GM18517 (cell line): ENCODE measurements at regions not wholly inside any gene's neighbourhood (a gene's known extent, or its start where the extent isn't known, plus 50 kb on each side); places are given as distances from the start of the nearest gene placed in this dataset.

Source experiments
- ATAC-seq: cut with Tn5 transposase; IDR thresholded peaks from one replicate; pipeline ENCODE4 v1.9.1; 2021; ENCODE audit warnings: mild to moderate bottlenecking, moderate library complexity; ENCODE audit not compliant: unreplicated experiment

DNA sequence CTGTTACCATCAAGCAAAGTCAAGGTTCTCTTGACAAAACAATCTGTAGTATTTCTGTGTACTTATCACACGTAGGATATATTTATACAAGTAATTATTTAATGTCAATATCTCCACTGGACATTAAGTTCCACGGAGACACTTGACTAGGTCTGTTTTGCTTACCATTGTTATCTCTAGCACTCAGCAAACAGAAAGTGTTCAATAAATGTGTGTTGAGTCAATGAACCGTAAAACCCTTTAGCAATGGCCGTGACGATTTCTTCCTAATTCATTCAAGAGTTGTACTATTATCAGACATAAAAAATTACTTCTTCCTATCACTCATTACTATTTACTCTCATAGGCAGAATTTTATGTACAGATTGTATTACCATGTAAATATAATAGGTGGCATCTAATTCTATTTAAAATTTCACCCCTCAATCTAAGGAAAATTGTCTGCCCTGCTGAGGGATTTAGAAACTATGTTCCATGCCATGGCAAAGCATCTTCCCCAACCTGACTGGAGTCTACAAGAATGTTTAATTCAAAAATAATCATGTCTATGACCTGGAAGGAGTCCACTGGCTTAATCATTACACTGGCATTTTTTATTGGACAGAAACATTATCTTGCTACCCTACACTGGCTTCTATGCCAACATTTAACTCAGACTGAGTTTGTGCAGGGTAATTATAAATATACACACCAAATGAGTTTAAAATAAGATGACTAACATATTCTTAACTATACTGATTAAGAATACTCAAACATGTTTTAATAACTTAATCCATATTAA lies 301.9 kb downstream of the ZEB2 start:
- no peak for ATAC-seq

GRCh38 chr2:144215701-144216675 lies 303.9 kb downstream of the ZEB2 start:
- peak; percentile 48 for ATAC-seq

DNA sequence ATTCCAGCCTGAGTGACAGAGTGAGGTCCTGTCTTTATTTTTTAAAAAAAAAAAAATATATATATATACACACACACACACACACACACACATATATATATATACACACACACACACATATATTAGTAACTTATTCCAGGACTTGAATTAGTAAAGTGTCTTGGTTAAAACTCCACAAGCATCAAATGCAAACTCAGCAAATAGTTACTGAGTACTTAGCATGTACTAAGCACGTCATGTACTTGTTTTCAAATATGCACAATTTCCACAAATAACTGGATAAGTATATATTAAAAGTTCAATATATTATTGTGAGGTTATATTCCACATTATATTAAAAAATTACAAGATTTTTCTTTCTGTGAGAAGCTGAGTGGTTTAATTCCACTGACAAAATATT lies 304.7 kb downstream of the ZEB2 start:
- ATAC-seq = no peak

DNA sequence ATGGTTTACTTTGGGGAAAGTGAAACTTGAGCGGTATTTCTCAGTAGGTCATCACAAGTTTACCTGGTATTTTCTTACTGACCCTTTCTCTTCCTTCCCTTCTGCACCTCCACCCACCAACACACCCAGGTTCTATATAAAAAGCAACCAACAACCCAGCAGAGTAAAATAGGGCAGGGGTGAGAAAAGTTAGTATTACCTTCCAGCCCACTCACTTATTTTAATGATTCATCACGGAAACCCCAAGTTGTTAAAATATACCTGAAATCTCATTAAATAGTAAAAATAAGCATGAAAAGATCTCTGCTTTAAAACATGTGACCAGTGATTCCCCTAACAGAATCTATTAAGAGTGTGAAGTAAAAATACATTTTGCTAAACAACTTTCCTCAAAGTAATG lies 306.1 kb downstream of the ZEB2 start:
- ATAC-seq = peak; percentile 98

DNA sequence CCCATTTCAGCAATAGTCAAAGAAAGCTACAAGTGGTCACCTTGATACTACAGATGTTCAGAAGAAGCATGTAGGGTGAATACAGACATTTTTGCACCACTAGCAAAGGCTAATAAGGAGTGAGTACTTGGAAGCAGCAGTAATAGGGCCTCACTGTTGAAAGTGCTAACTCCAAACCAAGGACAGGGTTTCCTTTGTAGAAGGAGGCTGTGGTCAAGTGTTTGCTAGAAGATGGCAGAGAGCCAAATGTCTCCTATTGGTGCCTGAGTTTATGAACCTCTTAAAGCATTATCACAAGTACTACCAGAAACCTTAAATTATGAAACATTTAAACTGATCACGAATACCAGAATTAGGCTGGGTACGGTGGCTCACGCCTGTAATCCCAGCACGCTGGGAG lies 308.1 kb downstream of the ZEB2 start:
- ATAC-seq = no peak

- no peak for ATAC-seq
Measured at GRCh38 chr2:144211065-144211464, 308.9 kb downstream of the ZEB2 start.

GRCh38 chr2:144210076-144210475 lies 309.8 kb downstream of the ZEB2 start:
- ATAC-seq = no peak

GRCh38 chr2:144208924-144209323 lies 311.0 kb downstream of the ZEB2 start:
- no peak for ATAC-seq

DNA sequence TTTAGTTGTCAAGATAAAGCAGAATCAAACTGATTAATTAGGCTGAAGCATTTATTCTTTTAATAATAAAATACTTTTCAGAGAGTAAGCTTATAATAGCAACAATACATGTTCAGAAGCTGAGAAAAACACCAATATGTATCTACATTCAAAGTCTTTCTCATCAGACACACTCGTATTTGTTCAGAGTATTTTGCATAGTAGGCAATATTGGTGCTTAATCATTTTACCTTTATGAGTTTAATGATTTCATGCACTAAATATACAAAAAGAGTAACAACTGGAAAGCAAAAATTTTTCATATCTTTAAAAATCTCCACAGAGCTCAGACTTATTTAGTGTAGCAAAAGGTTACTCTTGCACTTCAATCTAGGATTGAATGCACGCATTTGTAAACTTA lies 313.9 kb downstream of the ZEB2 start:
- no peak for ATAC-seq

DNA sequence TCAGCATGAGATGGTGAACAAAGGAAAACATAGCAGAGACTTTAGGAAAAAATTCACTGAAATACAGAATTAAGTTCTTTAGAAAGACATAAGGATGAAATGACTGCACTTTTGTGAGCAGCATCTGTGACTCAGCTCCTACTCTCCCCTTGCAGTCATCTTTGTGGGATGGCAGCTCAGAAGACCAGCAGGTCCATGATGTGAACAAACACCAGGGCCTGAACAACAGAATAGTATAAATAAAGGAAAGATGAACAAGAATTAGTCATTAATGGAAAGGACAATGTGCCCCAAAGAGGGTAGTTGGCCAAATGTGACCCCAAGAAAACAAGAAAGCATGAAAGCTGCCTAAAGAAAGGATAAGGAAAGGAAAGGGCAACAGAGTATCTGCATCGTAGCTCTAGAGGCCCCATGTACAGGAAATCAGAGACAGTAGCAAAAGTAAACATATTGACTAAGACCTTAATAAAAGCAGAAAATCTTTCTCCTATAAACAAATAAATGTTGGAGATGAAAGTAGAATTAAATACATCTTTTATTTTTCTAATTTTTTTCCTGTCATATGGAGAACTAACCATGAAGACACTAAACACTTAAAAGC lies 318.0 kb downstream of the ZEB2 start:
- ATAC-seq = no peak

GRCh38 chr2:144201126-144201525 lies 318.8 kb downstream of the ZEB2 start:
- no peak for ATAC-seq

- no peak for ATAC-seq
Measured at GRCh38 chr2:144198116-144198515, 321.8 kb downstream of the ZEB2 start.

DNA sequence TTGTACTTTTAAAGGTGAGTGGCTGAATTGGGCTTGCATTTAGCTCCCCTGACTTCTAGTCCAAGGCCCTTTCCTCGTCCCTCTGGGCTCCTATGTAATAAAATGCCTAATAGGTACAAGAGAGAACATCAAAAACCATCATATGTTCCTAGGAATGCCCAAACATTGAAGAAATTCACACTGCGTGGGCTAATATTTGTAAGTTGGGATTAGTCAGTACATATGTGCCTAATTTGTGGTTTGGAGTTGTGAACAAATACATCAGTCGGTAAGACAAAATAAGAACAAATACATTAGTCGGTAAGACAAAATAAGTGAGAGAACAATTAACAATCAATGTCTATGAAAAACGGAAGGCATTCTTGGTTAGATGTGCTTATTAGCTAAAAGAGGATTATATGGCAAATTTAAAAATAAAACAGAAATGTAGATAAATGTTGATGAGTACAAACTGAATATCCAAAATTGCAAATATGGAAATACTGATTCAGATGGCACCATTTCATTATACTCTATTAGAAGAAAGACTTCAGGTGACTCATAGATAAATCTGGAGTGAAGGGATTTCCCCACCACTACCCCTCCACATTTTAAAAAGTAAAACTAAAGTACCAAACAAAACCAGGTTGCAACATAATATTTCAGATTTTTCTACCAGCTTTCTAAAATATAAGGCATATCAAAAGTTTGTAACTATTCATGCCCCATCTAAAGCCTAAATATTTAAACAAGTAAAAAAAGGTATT lies 325.4 kb downstream of the ZEB2 start:
- no peak for ATAC-seq

DNA sequence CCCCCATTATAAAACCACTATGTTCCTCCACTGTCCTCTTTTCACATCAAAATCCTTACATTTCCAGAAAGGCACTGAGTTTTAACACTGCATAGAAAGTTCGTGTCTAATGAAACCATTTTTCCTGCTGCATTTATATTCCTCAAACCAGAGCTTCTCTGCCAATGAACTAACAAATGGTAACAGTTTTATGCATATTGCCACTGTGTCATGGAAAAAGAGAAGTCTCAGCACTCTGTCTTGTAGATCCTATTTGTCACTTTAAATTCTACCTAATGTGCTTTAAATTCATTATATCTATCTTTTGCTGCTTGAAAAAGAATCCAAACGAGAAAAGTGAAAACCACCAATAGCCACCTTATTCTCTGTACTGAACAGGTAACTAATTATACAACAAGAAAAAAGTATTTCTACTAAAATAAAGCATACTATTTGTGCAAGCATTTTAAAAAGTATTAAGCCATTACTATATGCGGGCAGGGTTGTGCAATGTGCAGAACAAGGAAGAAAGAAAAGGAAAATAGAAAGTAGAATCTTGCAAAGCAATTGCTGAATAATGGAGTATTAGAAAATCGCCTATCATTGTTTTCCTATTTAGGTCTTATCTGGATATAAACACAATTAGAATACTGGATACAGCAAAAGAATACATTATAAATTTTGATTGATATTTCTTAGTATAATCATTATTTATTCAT lies 328.9 kb downstream of the ZEB2 start:
- ATAC-seq = no peak

- peak; percentile 95 for ATAC-seq
Measured at GRCh38 chr2:144183727-144184126, 336.2 kb downstream of the ZEB2 start.

DNA sequence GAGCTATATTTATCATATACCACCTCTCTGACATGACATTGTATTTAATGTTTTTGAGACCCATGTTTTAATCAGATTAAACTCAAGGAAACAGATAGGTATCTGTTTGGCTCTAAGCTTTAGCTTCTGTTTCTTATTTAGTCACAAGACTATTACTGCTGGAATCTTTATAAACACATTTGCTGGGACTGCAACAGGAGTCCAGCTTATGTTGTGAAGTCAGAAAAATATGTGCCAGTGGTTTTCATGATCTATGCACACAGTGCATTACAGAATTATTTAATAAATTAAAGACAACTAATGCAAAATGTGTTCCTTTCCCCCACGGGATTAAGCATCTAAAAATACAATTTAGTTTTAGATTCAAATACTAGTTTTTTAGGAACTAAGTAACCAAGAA lies 338.9 kb downstream of the ZEB2 start:
- no peak for ATAC-seq

GRCh38 chr2:144180131-144180530 lies 339.8 kb downstream of the ZEB2 start:
- no peak for ATAC-seq

- ATAC-seq = no peak
Measured at GRCh38 chr2:144170179-144170578, 349.7 kb downstream of the ZEB2 start.

DNA sequence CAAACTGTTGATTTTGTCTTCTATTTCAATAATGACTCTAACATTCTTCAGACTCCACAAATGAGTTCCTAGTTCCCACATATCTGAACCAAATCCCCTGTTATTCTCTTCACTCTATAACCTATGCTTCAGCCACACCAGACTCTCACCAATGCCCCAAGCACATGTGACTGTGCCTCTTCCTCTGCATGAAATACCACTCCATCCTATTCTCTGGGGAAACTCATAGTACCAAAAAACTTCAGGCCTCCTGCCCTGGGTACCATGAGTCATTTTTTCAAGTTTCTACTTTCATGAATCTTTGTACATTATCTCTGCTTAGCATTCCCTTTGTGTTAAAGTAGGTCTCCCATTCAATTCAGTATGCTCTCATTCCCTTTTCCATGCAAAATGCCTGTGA lies 353.2 kb downstream of the ZEB2 start:
- ATAC-seq = no peak

- no peak for ATAC-seq
Measured at GRCh38 chr2:144165599-144166250, 354.2 kb downstream of the ZEB2 start.
